GM23248 (cell line): ENCODE measurements at regions not wholly inside any gene's neighbourhood (a gene's known extent, or its start where the extent isn't known, plus 50 kb on each side); places are given as distances from the start of the nearest gene placed in this dataset.

Experiments used
- EZH2 ChIP-seq: fragments of 200-600 bp; sonication (generic); IDR thresholded peaks from 2 replicates; pipeline ENCODE4 v1.6.1; 2018; ENCODE audit warnings: antibody characterized with exemption, mild to moderate bottlenecking; ENCODE audit not compliant: insufficient read depth, poor library complexity, severe bottlenecking
- EZH2phosphoT487 ChIP-seq: fragments of 200-600 bp; sonication (generic); IDR thresholded peaks from 2 replicates; pipeline ENCODE4 v1.6.1; 2018; ENCODE audit warnings: antibody characterized with exemption, moderate library complexity, mild to moderate bottlenecking, low read depth; ENCODE audit not compliant: insufficient read depth

DNA sequence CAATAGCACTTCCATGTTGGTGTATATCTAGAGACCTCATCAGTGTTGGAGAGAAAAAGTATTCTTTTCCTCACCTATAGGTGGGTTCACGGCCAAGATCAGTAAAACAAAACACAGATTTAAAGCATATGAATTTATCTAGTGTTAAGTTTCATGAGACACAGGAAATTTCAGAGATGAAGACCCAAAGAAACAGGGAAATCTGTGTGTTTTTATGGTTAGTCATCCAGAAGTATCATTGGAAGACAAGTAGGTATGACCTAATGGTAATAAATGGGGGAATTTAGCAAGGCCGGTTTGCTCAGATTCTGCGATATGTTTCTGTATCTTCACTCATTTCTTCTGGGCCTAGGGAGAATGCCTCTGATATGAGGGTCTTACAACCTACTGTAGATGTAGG lies 419.6 kb upstream of the MARCKS start:
- TF ChIP-seq EZH2phosphoT487: no peak
- TF ChIP-seq EZH2: no peak
